Activated naive CD4-positive, alpha-beta T cell treated with anti-CD3 and anti-CD28 coated beads for 36 hours (primary cell): ENCODE measurements at regions not wholly inside any gene's neighbourhood (a gene's known extent, or its start where the extent isn't known, plus 50 kb on each side); places are given as distances from the start of the nearest gene placed in this dataset.

ENCODE experiments used
- CTCF ChIA-PET: fragments of 350-600 bp; sonication (Branson Sonifier 250); formaldehyde crosslinking; loops from one replicate; lab custom pipeline; 2021; ENCODE audit warnings: antibody characterized with exemption; lab: Charles Lee
- DNase-seq: peaks from one replicate; pipeline ENCODE4 v3.0.0-alpha.2; 2020
- H3K27ac Mint-ChIP-seq: one replicate; pipeline ENCODE4 v1.8.0; 2021; ENCODE audit warnings: mild to moderate bottlenecking, mixed read lengths
- H3K27me3 Mint-ChIP-seq: one replicate; pipeline ENCODE4 v1.8.0; 2021; ENCODE audit warnings: low read depth, mixed read lengths
- H3K36me3 Mint-ChIP-seq: one replicate; pipeline ENCODE4 v1.8.0; 2021; ENCODE audit warnings: low read depth, mixed read lengths
- H3K4me1 Mint-ChIP-seq: one replicate; pipeline ENCODE4 v1.8.0; 2021; ENCODE audit warnings: low read depth, mixed read lengths
- H3K4me3 Mint-ChIP-seq: one replicate; pipeline ENCODE4 v1.8.0; 2021; ENCODE audit warnings: mild to moderate bottlenecking, moderate library complexity, mixed read lengths
- H3K9me3 Mint-ChIP-seq: one replicate; pipeline ENCODE4 v1.8.0; 2021; ENCODE audit warnings: mixed read lengths
- intact Hi-C: fragments of 100-400 bp; cut with micrococcal nuclease; formaldehyde crosslinking; loops from one replicate; pipeline ENCODE4 v1.15.1; 2023

GRCh38 chr2:78845664-78846185 is 179.8 kb upstream of the REG3G start:
- no peak for DNase-seq
- Mint-ChIP-seq H3K9me3 (peaks cover 9% of the 10 kb centered on the region), H3K27ac (no peak overlapping the region), H3K4me1 (no peaks in the 10 kb centered on the region), H3K27me3 (no peaks in the 10 kb centered on the region), H3K4me3 (no peak overlapping the region), H3K36me3 (no peaks in the 10 kb centered on the region)
- CTCF ChIA-PET, result interaction anchor here (1.3 kb wide), 1 partner anchor 16 kb away, joined by 3 read pairs; no protein-coding TSS in a partner anchor
- intact Hi-C loops, result no loop called here

- Mint-ChIP-seq H3K27me3 (no peaks in the 10 kb centered on the region), H3K27ac (no peak overlapping the region), H3K36me3 (no peaks in the 10 kb centered on the region), H3K4me1 (no peaks in the 10 kb centered on the region), H3K4me3 (no peak overlapping the region), H3K9me3 (peaks cover 23% of the 10 kb centered on the region)
- CTCF ChIA-PET, result interaction anchor here (0.6 to 1.2 kb wide), 3 partner anchors 8 to 259 kb away, joined by 3 to 4 read pairs (median 3); no protein-coding TSS in a partner anchor
- intact Hi-C loops, result no loop called here
- no peak for DNase-seq
Measured at GRCh38 chr2:78861546-78861945, 164.0 kb upstream of the REG3G start.

- no peaks in the 10 kb centered on the region for H3K4me1 Mint-ChIP-seq
- intact Hi-C loops, result no loop called here
- H3K9me3 Mint-ChIP-seq, result peaks cover 20% of the 10 kb centered on the region
- DNase-seq, result no peak
- no peak overlapping the region for H3K4me3 Mint-ChIP-seq
- no peak overlapping the region for H3K27ac Mint-ChIP-seq
- no peaks in the 10 kb centered on the region for H3K36me3 Mint-ChIP-seq
- H3K27me3 Mint-ChIP-seq, result no peaks in the 10 kb centered on the region
- CTCF ChIA-PET, result no interaction called here
Measured at GRCh38 chr2:78864205-78864604, 161.3 kb upstream of the REG3G start.

- Mint-ChIP-seq H3K27ac (no peak overlapping the region), H3K4me3 (no peak overlapping the region), H3K9me3 (peaks cover 15% of the 10 kb centered on the region), H3K27me3 (no peaks in the 10 kb centered on the region), H3K4me1 (no peaks in the 10 kb centered on the region), H3K36me3 (no peaks in the 10 kb centered on the region)
- CTCF ChIA-PET, result no interaction called here
- no peak for DNase-seq
- intact Hi-C loops, result no loop called here
Measured at GRCh38 chr2:78865667-78866066, 159.8 kb upstream of the REG3G start.

- H3K4me3 Mint-ChIP-seq, result no peak overlapping the region
- no peaks in the 10 kb centered on the region for H3K27me3 Mint-ChIP-seq
- no peaks in the 10 kb centered on the region for H3K4me1 Mint-ChIP-seq
- intact Hi-C loops, result no loop called here
- peaks cover 2% of the 10 kb centered on the region for H3K9me3 Mint-ChIP-seq
- DNase-seq, result no peak
- no peak overlapping the region for H3K27ac Mint-ChIP-seq
- CTCF ChIA-PET, result interaction anchor here (0.6 to 1.4 kb wide), 3 partner anchors 9 to 94 kb away, joined by 3 to 5 read pairs (median 3); no protein-coding TSS in a partner anchor
- no peaks in the 10 kb centered on the region for H3K36me3 Mint-ChIP-seq
Measured at GRCh38 chr2:78870343-78870967, 155.0 kb upstream of the REG3G start.

- intact Hi-C loops, result no loop called here
- CTCF ChIA-PET, result no interaction called here
Measured at GRCh38 chr2:78873526-78873925, 152.0 kb upstream of the REG3G start.

GRCh38 chr2:78876316-78876688 is 149.2 kb upstream of the REG3G start:
- no peaks in the 10 kb centered on the region for H3K4me1 Mint-ChIP-seq
- DNase-seq, result no peak
- no peaks in the 10 kb centered on the region for H3K27me3 Mint-ChIP-seq
- H3K36me3 Mint-ChIP-seq, result no peaks in the 10 kb centered on the region
- CTCF ChIA-PET, result no interaction called here
- peaks cover 2% of the 10 kb centered on the region for H3K9me3 Mint-ChIP-seq
- intact Hi-C loops, result no loop called here
- H3K4me3 Mint-ChIP-seq, result no peak overlapping the region
- H3K27ac Mint-ChIP-seq, result no peak overlapping the region

More at GRCh38 chr2:78873526-78873925, 152.0 kb upstream of the REG3G start:
- Mint-ChIP-seq H3K27ac (no peak overlapping the region), H3K27me3 (no peaks in the 10 kb centered on the region), H3K4me3 (no peak overlapping the region), H3K36me3 (no peaks in the 10 kb centered on the region), H3K9me3 (peaks cover 3% of the 10 kb centered on the region), H3K4me1 (no peaks in the 10 kb centered on the region)
- no peak for DNase-seq

- Mint-ChIP-seq H3K4me1 (no peaks in the 10 kb centered on the region), H3K27me3 (no peaks in the 10 kb centered on the region)
- CTCF ChIA-PET, result no interaction called here
Measured at GRCh38 chr2:78887446-78887845, 138.1 kb upstream of the REG3G start.

GRCh38 chr2:78890935-78891334 is 134.6 kb upstream of the REG3G start:
- Mint-ChIP-seq H3K4me1 (no peaks in the 10 kb centered on the region), H3K9me3 (peaks cover 15% of the 10 kb centered on the region), H3K36me3 (no peaks in the 10 kb centered on the region), H3K4me3 (no peak overlapping the region), H3K27me3 (no peaks in the 10 kb centered on the region), H3K27ac (no peak overlapping the region)
- intact Hi-C loops, result no loop called here
- CTCF ChIA-PET, result no interaction called here
- no peak for DNase-seq

More at GRCh38 chr2:78887446-78887845, 138.1 kb upstream of the REG3G start:
- Mint-ChIP-seq H3K27ac (no peak overlapping the region), H3K9me3 (peaks cover 13% of the 10 kb centered on the region), H3K36me3 (no peaks in the 10 kb centered on the region), H3K4me3 (no peak overlapping the region)
- intact Hi-C loops, result no loop called here
- no peak for DNase-seq

- Mint-ChIP-seq H3K27me3 (no peaks in the 10 kb centered on the region), H3K36me3 (no peaks in the 10 kb centered on the region), H3K4me1 (no peaks in the 10 kb centered on the region), H3K4me3 (no peak overlapping the region), H3K9me3 (peaks cover 15% of the 10 kb centered on the region), H3K27ac (no peak overlapping the region)
- DNase-seq, result no peak
- CTCF ChIA-PET, result no interaction called here
- intact Hi-C loops, result no loop called here
Measured at GRCh38 chr2:78892295-78892694, 133.2 kb upstream of the REG3G start.

GRCh38 chr2:78895022-78895421 is 130.5 kb upstream of the REG3G start:
- no peak overlapping the region for H3K27ac Mint-ChIP-seq
- no peak overlapping the region for H3K4me3 Mint-ChIP-seq
- H3K36me3 Mint-ChIP-seq, result no peaks in the 10 kb centered on the region
- no peaks in the 10 kb centered on the region for H3K27me3 Mint-ChIP-seq
- H3K9me3 Mint-ChIP-seq, result peaks cover 15% of the 10 kb centered on the region
- CTCF ChIA-PET, result no interaction called here
- DNase-seq, result no peak
- intact Hi-C loops, result no loop called here
- H3K4me1 Mint-ChIP-seq, result no peaks in the 10 kb centered on the region

- DNase-seq, result no peak
- Mint-ChIP-seq H3K36me3 (no peaks in the 10 kb centered on the region), H3K4me3 (no peak overlapping the region), H3K9me3 (peaks cover 15% of the 10 kb centered on the region), H3K27me3 (no peaks in the 10 kb centered on the region), H3K4me1 (no peaks in the 10 kb centered on the region), H3K27ac (no peak overlapping the region)
- intact Hi-C loops, result no loop called here
- CTCF ChIA-PET, result no interaction called here
Measured at GRCh38 chr2:78896536-78896935, 129.0 kb upstream of the REG3G start.

- no peak overlapping the region for H3K27ac Mint-ChIP-seq
- peaks cover 7% of the 10 kb centered on the region for H3K9me3 Mint-ChIP-seq
- no peaks in the 10 kb centered on the region for H3K4me1 Mint-ChIP-seq
- no peaks in the 10 kb centered on the region for H3K27me3 Mint-ChIP-seq
- intact Hi-C loops, result no loop called here
- no peaks in the 10 kb centered on the region for H3K36me3 Mint-ChIP-seq
- CTCF ChIA-PET, result no interaction called here
- no peak overlapping the region for H3K4me3 Mint-ChIP-seq
- DNase-seq, result no peak
Measured at GRCh38 chr2:78907089-78907488, 118.4 kb upstream of the REG3G start.
